ENCODE measurements at regions not wholly inside any gene's neighbourhood (a gene's known extent, or its start where the extent isn't known, plus 50 kb on each side); places are given as distances from the start of the nearest gene placed in this dataset.

DNA sequence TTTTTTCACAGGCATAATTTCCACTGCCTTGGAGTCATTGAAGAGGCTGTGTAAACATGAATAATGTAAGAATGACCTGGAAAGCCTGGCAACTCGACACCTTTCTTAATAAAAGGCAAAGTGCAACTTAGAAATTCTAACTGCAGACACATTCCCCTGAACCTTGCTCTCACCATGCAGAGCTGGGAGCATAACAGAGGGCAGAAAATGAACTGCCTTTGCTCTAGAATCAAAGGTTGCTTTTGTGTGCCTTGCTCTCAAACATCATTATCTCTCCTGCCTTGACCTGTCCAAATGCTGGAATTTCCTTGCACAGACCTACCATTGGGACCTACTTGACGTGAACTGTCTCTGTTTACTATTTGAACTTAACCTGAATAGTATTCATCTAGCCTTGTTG, 462.0 kb upstream of the ZNF462 start:
- no peak for TF ChIP-seq CTCF (conservative IDR thresholded peaks at IDR 0.05; ENCODE audit: low read length)
- TF ChIP-seq EZH2phosphoT487 (IDR thresholded peaks at IDR 0.05; ENCODE audit: borderline replicate concordance) = no peak

Data from Loucy (cell line).